ENCODE measurements at regions not wholly inside any gene's neighbourhood (a gene's known extent, or its start where the extent isn't known, plus 50 kb on each side); places are given as distances from the start of the nearest gene placed in this dataset.

- TF ChIP-seq, protein P1, sequence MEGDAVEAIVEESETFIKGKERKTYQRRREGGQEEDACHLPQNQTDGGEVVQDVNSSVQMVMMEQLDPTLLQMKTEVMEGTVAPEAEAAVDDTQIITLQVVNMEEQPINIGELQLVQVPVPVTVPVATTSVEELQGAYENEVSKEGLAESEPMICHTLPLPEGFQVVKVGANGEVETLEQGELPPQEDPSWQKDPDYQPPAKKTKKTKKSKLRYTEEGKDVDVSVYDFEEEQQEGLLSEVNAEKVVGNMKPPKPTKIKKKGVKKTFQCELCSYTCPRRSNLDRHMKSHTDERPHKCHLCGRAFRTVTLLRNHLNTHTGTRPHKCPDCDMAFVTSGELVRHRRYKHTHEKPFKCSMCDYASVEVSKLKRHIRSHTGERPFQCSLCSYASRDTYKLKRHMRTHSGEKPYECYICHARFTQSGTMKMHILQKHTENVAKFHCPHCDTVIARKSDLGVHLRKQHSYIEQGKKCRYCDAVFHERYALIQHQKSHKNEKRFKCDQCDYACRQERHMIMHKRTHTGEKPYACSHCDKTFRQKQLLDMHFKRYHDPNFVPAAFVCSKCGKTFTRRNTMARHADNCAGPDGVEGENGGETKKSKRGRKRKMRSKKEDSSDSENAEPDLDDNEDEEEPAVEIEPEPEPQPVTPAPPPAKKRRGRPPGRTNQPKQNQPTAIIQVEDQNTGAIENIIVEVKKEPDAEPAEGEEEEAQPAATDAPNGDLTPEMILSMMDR (IDR thresholded peaks at IDR 0.05), result no peak
- no peak for TF ChIP-seq POLR2A (IDR thresholded peaks at IDR 0.05)
Observed at GRCh38 chr9:23577611-23578010, 248.4 kb downstream of the ELAVL2 start.

Measured in lower leg skin (tissue), 3 donors.